Epithelial cell of esophagus (primary cell): ENCODE measurements at regions not wholly inside any gene's neighbourhood (a gene's known extent, or its start where the extent isn't known, plus 50 kb on each side); places are given as distances from the start of the nearest gene placed in this dataset.

Source experiments
- DNase-seq: peaks from one replicate; pipeline ENCODE4 v3.0.0; 2010; ENCODE audit warnings: low read depth
- H3K4me3 ChIP-seq: 2 replicates; pipeline ENCODE4 v1.5.1; 2011; ENCODE audit warnings: mild to moderate bottlenecking, low read length, control low read depth
- TF ChIP-seq, protein P1 (sequence below): IDR thresholded peaks from 2 replicates; pipeline ENCODE4 v1.5.1; 2011; ENCODE audit warnings: low read depth, mild to moderate bottlenecking, low read length, control low read depth, inconsistent platforms; ENCODE audit not compliant: insufficient read depth; ENCODE audit errors: missing control alignments

DNA sequence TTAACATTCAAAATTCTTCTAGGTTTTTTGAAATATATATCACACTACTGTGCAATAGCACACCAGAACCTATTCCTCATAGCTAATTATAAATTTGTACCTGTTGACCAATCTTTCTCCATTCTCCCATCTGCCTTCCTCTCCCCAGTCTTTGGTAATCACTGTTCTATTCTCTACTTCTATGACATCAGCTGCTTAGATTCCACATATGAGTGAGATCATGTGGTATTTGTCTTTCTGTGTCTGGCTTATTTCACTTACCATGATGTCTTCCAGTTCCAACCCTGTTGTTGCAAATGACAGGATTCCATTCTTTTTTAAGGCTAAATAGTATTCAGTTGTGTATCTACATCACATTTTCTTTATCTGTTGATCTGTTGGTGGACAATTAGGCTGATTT lies 54.4 kb upstream of the CCDC6 start:
- H3K4me3 ChIP-seq, result no peak overlapping the region
- TF ChIP-seq, protein P1, sequence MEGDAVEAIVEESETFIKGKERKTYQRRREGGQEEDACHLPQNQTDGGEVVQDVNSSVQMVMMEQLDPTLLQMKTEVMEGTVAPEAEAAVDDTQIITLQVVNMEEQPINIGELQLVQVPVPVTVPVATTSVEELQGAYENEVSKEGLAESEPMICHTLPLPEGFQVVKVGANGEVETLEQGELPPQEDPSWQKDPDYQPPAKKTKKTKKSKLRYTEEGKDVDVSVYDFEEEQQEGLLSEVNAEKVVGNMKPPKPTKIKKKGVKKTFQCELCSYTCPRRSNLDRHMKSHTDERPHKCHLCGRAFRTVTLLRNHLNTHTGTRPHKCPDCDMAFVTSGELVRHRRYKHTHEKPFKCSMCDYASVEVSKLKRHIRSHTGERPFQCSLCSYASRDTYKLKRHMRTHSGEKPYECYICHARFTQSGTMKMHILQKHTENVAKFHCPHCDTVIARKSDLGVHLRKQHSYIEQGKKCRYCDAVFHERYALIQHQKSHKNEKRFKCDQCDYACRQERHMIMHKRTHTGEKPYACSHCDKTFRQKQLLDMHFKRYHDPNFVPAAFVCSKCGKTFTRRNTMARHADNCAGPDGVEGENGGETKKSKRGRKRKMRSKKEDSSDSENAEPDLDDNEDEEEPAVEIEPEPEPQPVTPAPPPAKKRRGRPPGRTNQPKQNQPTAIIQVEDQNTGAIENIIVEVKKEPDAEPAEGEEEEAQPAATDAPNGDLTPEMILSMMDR, result no peak
- DNase-seq, result no peak

DNA sequence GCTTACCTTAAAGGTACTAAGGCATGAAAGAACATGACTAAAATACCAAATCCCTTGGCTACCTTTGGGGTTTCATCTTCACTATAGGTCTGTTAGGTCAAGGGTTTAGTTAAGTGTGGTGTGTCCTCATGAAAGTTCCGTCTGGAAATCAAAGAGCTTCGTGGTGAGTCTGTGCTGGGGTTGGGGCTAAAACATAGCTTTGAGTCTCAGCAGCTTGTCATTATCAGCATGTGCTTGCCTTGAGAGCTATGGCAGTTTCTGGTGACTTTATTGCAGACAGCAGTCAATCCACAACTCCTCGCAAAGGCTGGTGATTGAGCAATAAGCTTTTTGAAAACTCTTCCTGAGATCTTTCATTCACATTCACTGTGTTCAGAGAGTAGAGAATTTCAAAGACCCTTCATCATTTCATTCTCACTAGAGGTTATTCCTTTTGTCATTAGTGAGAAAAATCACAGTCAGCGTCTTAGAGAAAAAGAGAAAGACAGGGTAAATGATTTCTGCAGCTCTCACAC lies 53.2 kb upstream of the CCDC6 start:
- TF ChIP-seq, protein P1, result no peak
- no peak for DNase-seq
- no peak overlapping the region for H3K4me3 ChIP-seq

DNA sequence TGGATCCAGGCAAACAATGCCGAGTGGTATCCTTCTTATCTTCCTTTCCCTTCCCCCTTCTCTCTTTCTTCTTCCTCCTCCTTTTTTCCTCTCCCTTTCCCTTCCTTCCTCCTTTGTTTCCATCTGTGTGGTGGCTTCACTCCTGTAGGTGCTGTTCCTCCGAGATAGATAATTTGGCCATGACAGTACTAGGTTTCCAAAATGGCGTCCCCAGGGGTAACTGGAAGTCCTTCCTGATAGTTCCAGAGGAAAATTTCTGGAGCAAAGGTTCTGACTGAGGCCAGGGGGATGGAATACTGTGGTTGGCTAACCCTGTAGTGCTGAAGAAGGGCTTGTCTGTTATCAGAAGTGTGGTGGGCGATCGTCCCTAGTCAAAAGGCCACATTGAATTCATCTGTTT lies 52.5 kb upstream of the CCDC6 start:
- TF ChIP-seq, protein P1, result no peak
- no peak overlapping the region for H3K4me3 ChIP-seq
- DNase-seq, result no peak

DNA sequence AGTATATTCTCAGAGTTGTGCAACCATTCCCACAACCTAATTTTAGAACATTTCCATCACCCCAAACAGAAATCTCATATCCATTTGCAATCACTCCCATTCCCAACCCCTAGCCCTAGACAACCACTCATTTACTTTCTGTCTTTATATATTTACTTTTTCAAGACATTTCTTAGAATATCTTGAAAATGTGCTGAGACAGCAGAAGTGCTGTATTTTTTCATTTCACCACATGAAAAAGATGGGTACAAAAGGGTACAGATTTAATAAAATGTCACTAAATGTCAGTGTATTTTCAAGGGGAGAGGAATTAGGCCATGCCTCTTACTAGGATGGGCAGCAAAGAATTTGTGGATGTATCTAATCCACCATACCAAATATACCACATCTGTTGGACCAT lies 51.6 kb upstream of the CCDC6 start:
- no peak for DNase-seq
- no peak overlapping the region for H3K4me3 ChIP-seq
- TF ChIP-seq, protein P1, result no peak
